SK-N-SH (cell line): ENCODE measurements at regions not wholly inside any gene's neighbourhood (a gene's known extent, or its start where the extent isn't known, plus 50 kb on each side); places are given as distances from the start of the nearest gene placed in this dataset.
"Not testable (repeated sequence)": the region's sequence is repeated elsewhere in the genome, so short reads cannot be mapped to it uniquely, and the experiment has no call there.

Experiments
- CTCF ChIA-PET: fragments of 300-600, 350-600 bp; formaldehyde crosslinking; extraction: SDS; loops from one replicate; lab custom pipeline; 2021; lab: Yijun Ruan, JAX
- POLR2A ChIA-PET: fragments of 350-600 bp; sonication (Branson Sonifier 250); formaldehyde crosslinking; extraction: SDS; loops from one replicate; lab custom pipeline; 2020; ENCODE audit warnings: antibody characterized with exemption, inconsistent platforms; lab: Yijun Ruan, JAX
- DNase-seq: peaks from one replicate; pipeline ENCODE4 v3.0.0; 2012
- H2AFZ ChIP-seq: fragments of 200-600 bp; sonication (generic); 2 replicates; pipeline ENCODE4 v1.8.1; 2016; ENCODE audit warnings: antibody characterized with exemption, mild to moderate bottlenecking, low read depth
- H3F3A ChIP-seq: fragments of 200-600 bp; sonication (generic); replicated peaks from 2 replicates; pipeline ENCODE3; 2016; ENCODE audit warnings: antibody characterized with exemption, mild to moderate bottlenecking; ENCODE audit not compliant: insufficient read depth
- H3K27ac ChIP-seq, 2 experiments: fragments of 200-500 bp in 1 of 2; fragments of 200-600 bp in 1 of 2; sonication (Bioruptor generic) in 1 of 2; sonication (generic), shearing (Covaris generic) in 1 of 2; 2 replicates each; pipeline versions ENCODE4 v1.5.1 to v1.6.1; 2014 to 2016; ENCODE audit warnings: low read depth in 2 of 2, inconsistent platforms in 1 of 2, low read length in 1 of 2, mild to moderate bottlenecking in 1 of 2, mixed read lengths in 1 of 2
- H3K27me3 ChIP-seq: fragments of 200-600 bp; sonication (generic), shearing (Covaris generic); 2 replicates; pipeline ENCODE4 v1.6.1; 2016; ENCODE audit warnings: mixed run types; ENCODE audit not compliant: insufficient read depth
- H3K36me3 ChIP-seq, 2 experiments: fragments of 200-500 bp in 1 of 2; fragments of 200-600 bp in 1 of 2; sonication (Bioruptor generic) in 1 of 2; sonication (generic) in 1 of 2; replicated peaks in 1 of 2; 2 replicates each; pipeline versions ENCODE3 to v1.5.1; 2014 to 2016; ENCODE audit warnings: low read length in 1 of 2, mild to moderate bottlenecking in 1 of 2; ENCODE audit not compliant: insufficient read depth in 2 of 2, control insufficient read depth in 1 of 2
- H3K4me1 ChIP-seq, 2 experiments: fragments of 200-500 bp in 1 of 2; fragments of 200-600 bp in 1 of 2; sonication (Bioruptor generic) in 1 of 2; sonication (generic), shearing (Covaris generic) in 1 of 2; 2 replicates each; pipeline versions ENCODE4 v1.5.1 to v1.6.1; 2014 to 2016; ENCODE audit warnings: low read depth in 1 of 2, low read length in 1 of 2, mixed run types in 1 of 2; ENCODE audit not compliant: insufficient read depth in 2 of 2, control insufficient read depth in 1 of 2
- H3K4me2 ChIP-seq: fragments of 200-600 bp; sonication (generic), shearing (Covaris generic); 2 replicates; pipeline ENCODE4 v1.6.1; 2017; ENCODE audit warnings: mixed run types
- H3K4me3 ChIP-seq, 2 experiments: fragments of 200-500 bp in 1 of 2; fragments of 200-600 bp in 1 of 2; sonication (Bioruptor generic) in 1 of 2; sonication (generic), shearing (Covaris generic) in 1 of 2; 2 replicates each; pipeline versions ENCODE4 v1.5.1 to v1.8.1; 2014 to 2016; ENCODE audit warnings: low read depth in 2 of 2, inconsistent platforms in 1 of 2, low read length in 1 of 2, mild to moderate bottlenecking in 1 of 2, mixed read lengths in 1 of 2, moderate library complexity in 1 of 2
- H3K79me2 ChIP-seq: fragments of 200-600 bp; sonication (generic); 2 replicates; pipeline ENCODE4 v1.8.1; 2017; ENCODE audit warnings: mild to moderate bottlenecking; ENCODE audit not compliant: insufficient read depth
- H3K9ac ChIP-seq: fragments of 200-600 bp; sonication (generic); 2 replicates; pipeline ENCODE4 v1.6.1; 2017; ENCODE audit warnings: mixed run types
- H3K9me2 ChIP-seq: fragments of 200-600 bp; sonication (generic); 2 replicates; pipeline ENCODE4 v1.6.1; 2017; ENCODE audit warnings: mixed run types
- H3K9me3 ChIP-seq: fragments of 200-600 bp; sonication (generic); 2 replicates; pipeline ENCODE4 v1.6.1; 2017; ENCODE audit warnings: mixed run types, mild to moderate bottlenecking, moderate library complexity
- H4K20me1 ChIP-seq: fragments of 200-600 bp; sonication (generic); 2 replicates; pipeline ENCODE4 v1.6.1; 2017; ENCODE audit warnings: mild to moderate bottlenecking, mixed run types; ENCODE audit not compliant: insufficient read depth
- CHD2 ChIP-seq: fragments of 150-350 bp; IDR thresholded peaks from 2 replicates; pipeline ENCODE4 v1.6.1; 2018; ENCODE audit warnings: low read length; ENCODE audit not compliant: partially characterized antibody
- ELF1 ChIP-seq: IDR thresholded peaks from 2 replicates; pipeline ENCODE4 v1.4.0; 2012
- EP300 ChIP-seq, 2 experiments: IDR thresholded peaks; 2 replicates each; pipeline versions ENCODE4 v1.4.0 to v1.6.1; 2012; ENCODE audit warnings: borderline replicate concordance in 1 of 2, low read depth in 1 of 2, low read length in 1 of 2
- EZH2phosphoT487 ChIP-seq: fragments of 200-600 bp; sonication (generic); IDR thresholded peaks from 2 replicates; pipeline ENCODE4 v1.6.1; 2017; ENCODE audit warnings: low read depth, mixed run types, mild to moderate bottlenecking, antibody characterized with exemption, moderate library complexity, borderline replicate concordance
- FOSL2 ChIP-seq: IDR thresholded peaks from 2 replicates; pipeline ENCODE4 v1.4.0; 2012; ENCODE audit warnings: low read depth, mild to moderate bottlenecking, moderate library complexity, borderline replicate concordance
- FOXM1 ChIP-seq: IDR thresholded peaks from 2 replicates; pipeline ENCODE4 v1.4.0; 2012; ENCODE audit warnings: low read depth, mild to moderate bottlenecking
- JUND ChIP-seq: IDR thresholded peaks from 2 replicates; pipeline ENCODE4 v1.4.0; 2012
- MAX ChIP-seq: IDR thresholded peaks from 2 replicates; pipeline ENCODE4 v1.4.0; 2012; ENCODE audit warnings: low read depth
- MEF2A ChIP-seq: IDR thresholded peaks from 2 replicates; pipeline ENCODE4 v1.4.0; 2012; ENCODE audit warnings: low read depth, borderline replicate concordance
- NFIC ChIP-seq: IDR thresholded peaks from 2 replicates; pipeline ENCODE4 v1.4.0; 2012; ENCODE audit warnings: borderline replicate concordance
- NRF1 ChIP-seq: IDR thresholded peaks from 2 replicates; pipeline ENCODE4 v1.6.1; 2012; ENCODE audit warnings: low read depth, mild to moderate bottlenecking, low read length
- RCOR1 ChIP-seq: fragments of 150-350 bp; IDR thresholded peaks from 2 replicates; pipeline ENCODE4 v1.6.1; 2017; ENCODE audit warnings: antibody characterized with exemption, low read length
- REST ChIP-seq: IDR thresholded peaks from 2 replicates; pipeline ENCODE4 v1.6.1; 2012; ENCODE audit warnings: mild to moderate bottlenecking, low read depth, low read length, moderate library complexity
- RXRA ChIP-seq: IDR thresholded peaks from 2 replicates; pipeline ENCODE4 v1.4.0; 2012; ENCODE audit warnings: low read depth, mild to moderate bottlenecking, borderline replicate concordance
- SIN3A ChIP-seq: IDR thresholded peaks from 2 replicates; pipeline ENCODE4 v1.6.1; 2012; ENCODE audit warnings: low read depth, mild to moderate bottlenecking, low read length, moderate library complexity, borderline replicate concordance
- TAF1 ChIP-seq: IDR thresholded peaks from 2 replicates; pipeline ENCODE4 v1.6.1; 2012; ENCODE audit warnings: low read depth, mild to moderate bottlenecking, low read length, moderate library complexity, borderline replicate concordance
- TEAD4 ChIP-seq: IDR thresholded peaks from 2 replicates; pipeline ENCODE4 v1.4.0; 2012; ENCODE audit warnings: mild to moderate bottlenecking, borderline replicate concordance; ENCODE audit not compliant: insufficient read depth
- WGBS: methylation state at CpG from one replicate; pipeline ENCODE4 v1.1.6; 2017; ENCODE audit warnings: low lambda C conversion rate; 5-methylcytosine and 5-hydroxymethylcytosine counted together

GRCh38 chr13:54415753-54416366, 1387.2 kb downstream of the OLFM4 start:
- H3K4me2 ChIP-seq: no peak overlapping the region
- H3K9me2 ChIP-seq: no peaks in the 10 kb centered on the region
- DNase-seq: no peak
- ChIA-PET POLR2A (no interaction called here), CTCF (interaction anchor here (0.6 to 1.5 kb wide), 2 partner anchors 11 to 1671 kb away, joined by 3 read pairs; no protein-coding TSS in a partner anchor)
- no peaks in the 10 kb centered on the region for H3K27me3 ChIP-seq
- no peaks in the 10 kb centered on the region for H3K4me1 ChIP-seq
- no peak overlapping the region for H3K27ac ChIP-seq
- H3F3A ChIP-seq: no peaks in the 10 kb centered on the region
- no peaks in the 10 kb centered on the region for H4K20me1 ChIP-seq
- H3K36me3 ChIP-seq: no peaks in the 10 kb centered on the region
- no peak overlapping the region for H3K9ac ChIP-seq
- TF ChIP-seq MEF2A (no peak), MAX (no peak), EZH2phosphoT487 (no peak), TAF1 (no peak), FOSL2 (no peak), FOXM1 (no peak), ELF1 (no peak), SIN3A (no peak), EP300 (IDR thresholded peaks at IDR 0.05; ENCODE audit: borderline replicate concordance in 1 of 2, low read depth in 1 of 2, low read length in 1 of 2) (no peak), TEAD4 (no peak), REST (no peak), CHD2 (no peak), RXRA (no peak), NFIC (no peak), JUND (no peak), NRF1 (no peak), RCOR1 (no peak)
- TF ChIP-seq, all 33 proteins: peak for 0
- Histone ChIP-seq H3K79me2 (no peaks in the 10 kb centered on the region), H2AFZ (no peak overlapping the region), H3K4me3 (no peak overlapping the region), H3K9me3 (no peaks in the 10 kb centered on the region)
- 10% methylated on average over 3 of the region's 6 CpGs for WGBS

GRCh38 chr13:54422946-54423345, 1394.3 kb downstream of the OLFM4 start:
- H3K27me3 ChIP-seq, H3K4me3 ChIP-seq, H4K20me1 ChIP-seq, H3K4me2 ChIP-seq, H3K4me1 ChIP-seq, H3K27ac ChIP-seq, H3F3A ChIP-seq, H3K9me2 ChIP-seq, DNase-seq, H3K9me3 ChIP-seq, H3K36me3 ChIP-seq, CTCF ChIA-PET, H3K9ac ChIP-seq, H3K79me2 ChIP-seq, H2AFZ ChIP-seq, POLR2A ChIA-PET: not testable (repeated sequence)
- WGBS: 28% methylated on average over 13 of the region's 15 CpGs
